Activated T-cell treated with anti-CD3 and anti-CD28 coated beads for 24 hours (primary cell): ENCODE measurements at regions not wholly inside any gene's neighbourhood (a gene's known extent, or its start where the extent isn't known, plus 50 kb on each side); places are given as distances from the start of the nearest gene placed in this dataset.

ENCODE experiments used
- DNase-seq: peaks from one replicate; pipeline ENCODE4 v3.0.0-alpha.2; 2020; ENCODE audit warnings: low read depth

DNA sequence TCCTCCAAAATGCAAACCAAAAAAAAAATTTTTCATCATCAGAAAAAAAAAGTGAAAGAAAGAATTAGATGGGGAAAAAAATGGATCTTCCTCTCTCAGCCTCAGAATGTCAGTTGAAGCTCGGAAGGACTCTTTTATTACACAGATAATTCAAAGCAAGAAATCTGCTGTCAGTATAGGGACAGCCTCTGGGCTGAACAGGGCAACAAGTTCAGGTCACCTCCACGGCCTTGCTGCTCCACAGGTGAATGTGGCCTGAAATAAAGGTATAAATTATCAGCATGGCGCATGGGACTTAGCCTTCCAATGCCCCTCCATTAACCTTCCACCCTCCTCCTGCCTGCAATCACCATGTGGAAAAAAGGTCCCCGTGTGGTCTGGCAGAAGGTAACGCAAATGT, 316.8 kb upstream of the POU3F3 start:
- no peak for DNase-seq

GRCh38 chr2:104538077-104538476, 315.8 kb upstream of the POU3F3 start:
- DNase-seq, result no peak

- no peak for DNase-seq
Measured at GRCh38 chr2:104539649-104540048, 314.3 kb upstream of the POU3F3 start.

- DNase-seq, result no peak
Measured at GRCh38 chr2:104545055-104545454, 308.9 kb upstream of the POU3F3 start.

- DNase-seq, result no peak
Measured at GRCh38 chr2:104546537-104546936, 307.4 kb upstream of the POU3F3 start.

DNA sequence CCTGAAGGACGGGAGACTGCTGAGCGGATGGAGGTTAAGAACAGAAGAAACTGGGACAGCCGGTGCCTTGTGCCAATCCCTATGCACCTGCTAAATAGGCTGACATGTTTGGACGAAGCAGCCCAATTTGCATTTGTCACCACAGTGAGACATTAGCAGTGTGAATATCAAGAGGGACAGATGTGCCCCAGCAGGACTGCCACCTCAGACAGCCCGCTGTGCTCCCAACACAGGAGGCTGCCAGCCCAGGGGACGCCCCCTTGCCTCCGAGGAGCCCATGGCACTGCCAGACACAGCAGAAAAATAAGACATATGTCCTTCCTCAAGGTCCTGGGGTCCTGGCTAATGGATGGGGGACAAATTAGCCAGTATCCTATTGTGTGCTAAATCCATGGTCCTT, 306.7 kb upstream of the POU3F3 start:
- DNase-seq, result no peak

GRCh38 chr2:104561251-104561650, 292.7 kb upstream of the POU3F3 start:
- no peak for DNase-seq

- no peak for DNase-seq
Measured at GRCh38 chr2:104562537-104562936, 291.4 kb upstream of the POU3F3 start.

GRCh38 chr2:104563398-104563996, 290.4 kb upstream of the POU3F3 start:
- DNase-seq, result no peak

GRCh38 chr2:104568247-104568646, 285.7 kb upstream of the POU3F3 start:
- DNase-seq, result no peak

GRCh38 chr2:104570259-104570658, 283.7 kb upstream of the POU3F3 start:
- no peak for DNase-seq

DNA sequence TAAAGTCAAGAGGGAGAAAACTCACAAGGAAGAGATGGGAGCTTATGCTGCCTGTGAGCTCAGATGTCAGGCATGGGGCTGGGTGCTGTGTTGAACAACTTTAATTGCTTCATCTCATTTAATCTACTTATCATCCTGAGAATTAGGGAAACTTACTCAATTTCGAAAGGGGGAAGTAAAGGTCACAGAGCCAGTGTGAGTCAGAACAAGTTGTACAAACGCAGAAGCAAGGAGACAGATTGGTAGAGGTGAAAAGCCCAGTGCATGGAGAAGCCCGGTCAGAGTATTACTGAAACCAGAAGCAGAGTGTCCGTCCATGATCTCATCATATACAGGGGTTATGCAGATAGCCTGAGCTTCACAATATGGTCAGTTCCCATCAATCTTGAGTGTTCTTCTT, 281.1 kb upstream of the POU3F3 start:
- no peak for DNase-seq

- no peak for DNase-seq
Measured at GRCh38 chr2:104574367-104574766, 279.5 kb upstream of the POU3F3 start.

DNA sequence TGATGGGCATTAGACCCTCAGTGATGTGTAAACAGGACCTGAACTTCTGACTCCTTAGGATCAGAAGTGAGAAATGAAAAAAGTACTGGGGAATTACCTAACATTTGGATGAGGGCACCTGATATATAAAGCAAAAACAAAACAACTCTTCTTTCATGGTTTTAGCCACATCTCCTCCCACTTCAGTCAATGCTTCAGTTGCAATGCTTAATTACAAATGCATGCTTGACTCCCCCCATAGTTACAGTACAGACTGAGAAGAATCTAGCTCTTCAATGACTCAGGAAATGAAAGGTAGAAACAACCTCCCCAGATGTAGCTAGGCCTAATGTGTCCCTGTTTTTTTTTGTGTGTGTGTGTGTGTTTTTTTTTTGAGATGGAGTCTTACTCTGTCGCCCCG, 276.8 kb upstream of the POU3F3 start:
- DNase-seq, result no peak

DNA sequence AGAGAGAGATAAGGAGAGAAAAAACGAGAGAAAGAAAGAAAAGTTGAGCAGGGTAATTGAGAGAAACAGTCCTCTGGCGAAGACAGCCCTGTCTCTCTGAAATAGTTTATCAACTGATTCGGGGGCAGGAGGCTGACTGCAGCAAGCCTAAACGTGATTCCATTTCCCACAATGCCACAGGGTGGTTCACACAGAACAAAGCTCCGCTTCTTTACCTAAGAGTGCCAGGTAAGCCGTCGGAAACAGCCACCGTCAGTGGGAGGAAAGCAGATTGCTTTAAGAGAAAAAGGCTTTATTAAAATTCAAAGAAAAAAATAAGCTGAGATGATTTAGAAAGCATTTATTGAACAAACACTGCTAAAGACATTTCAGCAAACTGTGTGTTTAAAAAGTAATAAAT, 271.4 kb upstream of the POU3F3 start:
- DNase-seq, result no peak

DNA sequence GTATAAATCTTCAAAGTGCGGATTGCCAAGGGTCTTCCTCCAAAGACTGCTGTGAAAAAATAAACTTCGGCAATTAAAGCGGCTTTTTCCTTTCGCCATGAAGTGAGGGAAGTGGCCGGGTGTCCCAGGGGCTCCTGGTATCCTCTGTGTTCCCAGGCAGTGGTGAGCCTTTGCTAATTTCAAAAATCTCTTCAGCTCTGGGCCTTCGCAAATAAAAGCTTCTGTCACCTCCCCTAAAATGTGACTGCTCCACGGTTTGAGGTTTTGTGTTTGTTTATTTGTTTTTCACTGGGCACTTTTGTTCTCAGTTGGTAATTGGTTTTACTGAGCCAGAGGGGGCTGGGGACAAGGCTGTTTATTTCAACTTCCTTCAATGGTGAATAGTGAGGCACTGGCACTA, 270.1 kb upstream of the POU3F3 start:
- no peak for DNase-seq

DNA sequence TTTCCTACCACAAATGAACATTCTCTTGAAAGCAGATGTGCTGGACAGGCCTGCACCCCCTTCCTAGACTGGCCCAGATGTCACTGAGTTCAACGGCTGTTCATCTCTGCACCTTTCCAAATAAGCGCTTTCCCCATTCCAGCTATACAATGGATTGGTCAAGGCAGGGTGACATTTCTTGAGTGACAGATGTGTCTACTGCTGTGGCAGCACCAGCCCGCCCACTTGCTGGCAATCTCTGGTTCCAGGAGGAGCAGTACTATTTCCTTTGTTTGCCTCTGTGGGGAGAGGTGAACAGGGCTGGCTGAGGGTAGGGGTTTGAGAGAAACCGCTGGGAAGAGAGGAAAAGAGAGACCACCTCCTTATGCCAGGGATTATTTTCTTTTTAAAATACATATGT, 269.5 kb upstream of the POU3F3 start:
- no peak for DNase-seq

DNA sequence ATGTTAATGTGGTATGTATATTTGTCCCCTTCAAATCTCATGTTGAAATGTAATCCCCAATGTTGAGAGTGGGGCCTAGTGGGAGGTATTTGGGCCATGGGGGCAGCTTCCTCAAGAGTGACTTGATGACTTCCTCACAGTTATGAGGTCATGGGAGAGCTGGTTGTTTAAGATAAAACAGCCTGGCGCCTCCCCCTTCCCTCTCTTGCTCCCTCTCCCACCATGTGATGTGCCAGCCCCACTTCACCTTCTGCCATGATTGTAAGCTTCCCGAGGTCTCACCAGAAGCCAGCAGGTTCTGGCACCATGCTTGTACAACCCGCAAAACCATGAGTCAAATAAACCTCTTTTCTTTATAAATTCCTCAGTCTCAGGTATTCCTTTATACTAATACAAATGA, 258.3 kb upstream of the POU3F3 start:
- no peak for DNase-seq

DNA sequence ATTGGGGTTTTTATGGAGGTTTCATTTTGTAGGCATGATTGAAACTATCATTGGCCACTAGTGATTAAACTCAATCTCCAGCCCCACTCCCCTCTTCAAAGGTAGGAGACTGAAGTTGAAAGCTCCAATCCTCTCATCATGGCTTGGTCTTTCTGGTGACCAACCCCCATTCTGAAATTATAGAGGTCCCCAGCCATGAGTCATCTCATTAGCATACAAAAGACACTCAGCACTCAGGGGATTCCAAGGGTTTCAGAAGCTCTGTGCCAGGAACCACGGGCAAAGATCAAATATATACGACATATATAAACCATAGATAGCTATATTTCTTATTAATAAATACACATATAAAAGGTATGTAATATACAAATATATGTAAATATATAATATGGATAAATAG, 256.0 kb upstream of the POU3F3 start:
- no peak for DNase-seq

- no peak for DNase-seq
Measured at GRCh38 chr2:104598636-104599035, 255.3 kb upstream of the POU3F3 start.

DNA sequence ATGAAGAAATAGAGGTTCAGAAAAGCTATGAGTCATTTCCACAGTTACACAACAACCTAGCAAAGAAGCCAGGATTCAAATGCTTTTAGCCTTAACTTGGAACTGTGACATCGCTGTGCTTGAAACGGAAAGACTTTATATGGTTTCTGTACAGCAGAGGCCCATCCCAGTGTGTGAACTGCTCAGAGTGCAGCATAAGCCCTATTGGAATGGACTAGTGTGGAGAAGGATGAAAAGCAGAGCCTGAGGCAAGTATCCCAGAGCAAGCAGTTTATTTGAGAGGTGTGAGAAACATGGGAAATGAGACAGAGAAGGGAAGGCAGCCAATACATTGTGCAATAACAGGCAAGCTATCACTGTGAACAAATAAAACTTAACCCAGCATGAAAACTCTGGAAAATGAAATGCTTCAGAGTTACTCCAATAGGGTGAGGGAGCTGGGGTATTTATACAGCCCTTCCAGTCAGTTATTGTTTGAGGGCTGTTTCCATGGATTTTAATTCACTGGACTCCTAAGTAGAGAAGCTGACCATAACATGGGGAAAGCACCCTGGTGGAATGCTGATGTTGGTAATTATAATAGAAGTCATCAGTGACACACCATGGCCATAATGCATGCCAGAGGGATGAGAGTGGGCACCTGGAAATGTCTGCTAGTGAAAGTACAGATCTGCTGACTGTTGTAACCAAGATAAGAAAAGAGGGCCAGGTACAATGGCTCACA, 254.0 kb upstream of the POU3F3 start:
- no peak for DNase-seq

GRCh38 chr2:104606056-104606455, 247.9 kb upstream of the POU3F3 start:
- no peak for DNase-seq

DNA sequence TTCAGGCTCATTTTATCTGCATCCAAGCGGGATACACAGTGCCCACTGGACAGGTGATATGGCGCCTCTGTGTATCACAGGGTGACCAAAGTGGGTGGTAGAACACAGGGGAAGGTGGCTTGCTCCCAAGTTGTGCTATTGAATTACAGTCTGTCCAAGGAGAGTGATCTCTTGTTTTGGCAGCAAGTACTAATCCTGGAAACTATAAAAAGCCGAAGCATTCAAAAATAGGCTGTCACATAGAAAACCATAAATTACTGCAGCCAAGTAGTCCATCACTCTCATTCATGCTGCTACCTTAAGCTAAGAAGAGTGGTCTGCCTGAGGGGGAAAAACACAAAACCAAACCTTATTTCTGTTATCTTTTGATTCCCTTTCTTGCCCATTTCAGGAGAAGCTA, 237.1 kb upstream of the POU3F3 start:
- DNase-seq, result no peak

- no peak for DNase-seq
Measured at GRCh38 chr2:104620801-104621200, 233.1 kb upstream of the POU3F3 start.
